GM21447 (cell line): ENCODE measurements at regions not wholly inside any gene's neighbourhood (a gene's known extent, or its start where the extent isn't known, plus 50 kb on each side); places are given as distances from the start of the nearest gene placed in this dataset.
A peak's percentile ranks its signal among the peaks of the same experiment; 100 is the strongest.
"Not testable (repeated sequence)": the region's sequence is repeated elsewhere in the genome, so short reads cannot be mapped to it uniquely, and the experiment has no call there.

ENCODE experiments used
- ATAC-seq: cut with Tn5 transposase; IDR thresholded peaks from one replicate; pipeline ENCODE4 v1.9.1; 2021; ENCODE audit not compliant: unreplicated experiment

- ATAC-seq = no peak
These were observed 322.5 kb upstream of the FAM78B start for GRCh38 chr1:166489356-166489669.

- ATAC-seq = peak; percentile 81
These were observed 323.1 kb upstream of the FAM78B start for GRCh38 chr1:166489670-166490436.

GRCh38 chr1:166490437-166490991 is 323.7 kb upstream of the FAM78B start:
- ATAC-seq = no peak

- ATAC-seq = not testable (repeated sequence)
These were observed 327.0 kb upstream of the FAM78B start for GRCh38 chr1:166493765-166494164.

GRCh38 chr1:166507347-166507746 is 331.9 kb upstream of the POGK start:
- no peak for ATAC-seq

- no peak for ATAC-seq
These were observed 327.5 kb upstream of the POGK start for GRCh38 chr1:166511761-166512160.

- ATAC-seq = no peak
These were observed 325.2 kb upstream of the POGK start for GRCh38 chr1:166514067-166514466.

GRCh38 chr1:166527752-166528151 is 311.5 kb upstream of the POGK start:
- ATAC-seq = no peak

- no peak for ATAC-seq
These were observed 300.6 kb upstream of the POGK start for GRCh38 chr1:166538646-166539045.

GRCh38 chr1:166544036-166544435 is 295.2 kb upstream of the POGK start:
- ATAC-seq = no peak

GRCh38 chr1:166544561-166544960 is 294.7 kb upstream of the POGK start:
- ATAC-seq = no peak

- ATAC-seq = no peak
These were observed 286.6 kb upstream of the POGK start for GRCh38 chr1:166552706-166553105.

GRCh38 chr1:166570954-166571353 is 268.3 kb upstream of the POGK start:
- no peak for ATAC-seq

GRCh38 chr1:166573199-166573598 is 266.1 kb upstream of the POGK start:
- ATAC-seq = no peak

GRCh38 chr1:166579557-166580501 is 259.4 kb upstream of the POGK start:
- ATAC-seq = no peak

GRCh38 chr1:166588741-166589140 is 250.5 kb upstream of the POGK start:
- ATAC-seq = no peak

GRCh38 chr1:166590161-166590560 is 249.1 kb upstream of the POGK start:
- no peak for ATAC-seq

GRCh38 chr1:166594646-166595045 is 244.6 kb upstream of the POGK start:
- ATAC-seq = no peak

- no peak for ATAC-seq
These were observed 241.8 kb upstream of the POGK start for GRCh38 chr1:166597516-166597915.

GRCh38 chr1:166600574-166600973 is 238.7 kb upstream of the POGK start:
- ATAC-seq = no peak

GRCh38 chr1:166601650-166602278 is 237.5 kb upstream of the POGK start:
- no peak for ATAC-seq
